HFFc6 (cell line): ENCODE measurements at regions not wholly inside any gene's neighbourhood (a gene's known extent, or its start where the extent isn't known, plus 50 kb on each side); places are given as distances from the start of the nearest gene placed in this dataset.

Source experiments
- DNase-seq: peaks from one replicate; pipeline ENCODE4 v3.0.0-alpha.2; 2018
- H3K27ac Mint-ChIP-seq: 2 replicates; pipeline ENCODE4 v1.8.0; 2020; ENCODE audit warnings: mild to moderate bottlenecking, mixed read lengths
- H3K27me3 Mint-ChIP-seq: 2 replicates; pipeline ENCODE4 v1.8.0; 2021; ENCODE audit warnings: mild to moderate bottlenecking, moderate library complexity, mixed read lengths; ENCODE audit not compliant: insufficient read depth
- H3K36me3 Mint-ChIP-seq: 2 replicates; pipeline ENCODE4 v1.8.0; 2021; ENCODE audit warnings: low read depth, mixed read lengths
- H3K4me1 Mint-ChIP-seq: 2 replicates; pipeline ENCODE4 v1.8.0; 2020; ENCODE audit warnings: low read depth, mixed read lengths
- H3K4me3 Mint-ChIP-seq: 2 replicates; pipeline ENCODE4 v1.8.0; 2020; ENCODE audit warnings: mild to moderate bottlenecking, moderate library complexity, mixed read lengths
- H3K9me3 Mint-ChIP-seq: 2 replicates; pipeline ENCODE4 v1.8.0; 2020; ENCODE audit warnings: mild to moderate bottlenecking, mixed read lengths
- CTCF ChIP-seq: fragments of 200-600 bp; sonication (generic); IDR thresholded peaks from 2 replicates; pipeline ENCODE4 v1.5.0; 2021; ENCODE audit warnings: antibody characterized with exemption, mild to moderate bottlenecking

- DNase-seq = no peak
- Mint-ChIP-seq H3K4me1 (no peaks in the 10 kb centered on the region), H3K27ac (no peak overlapping the region), H3K4me3 (no peak overlapping the region), H3K9me3 (no peaks in the 10 kb centered on the region), H3K36me3 (no peaks in the 10 kb centered on the region), H3K27me3 (peaks cover 48% of the 10 kb centered on the region)
- no peak for TF ChIP-seq CTCF
These were observed 161.1 kb downstream of the NUP210 start for GRCh38 chr3:13258986-13259514.

- no peak overlapping the region for H3K27ac Mint-ChIP-seq
- no peak for TF ChIP-seq CTCF
These were observed 161.8 kb downstream of the NUP210 start for GRCh38 chr3:13258280-13258679.

GRCh38 chr3:13257666-13258065 lies 162.5 kb downstream of the NUP210 start:
- Mint-ChIP-seq H3K4me1 (no peaks in the 10 kb centered on the region), H3K27ac (no peak overlapping the region), H3K36me3 (no peaks in the 10 kb centered on the region), H3K4me3 (no peak overlapping the region), H3K27me3 (peaks cover 48% of the 10 kb centered on the region), H3K9me3 (no peaks in the 10 kb centered on the region)
- no peak for TF ChIP-seq CTCF
- DNase-seq = no peak

More at GRCh38 chr3:13258280-13258679, 161.8 kb downstream of the NUP210 start:
- no peak for DNase-seq
- peaks cover 48% of the 10 kb centered on the region for H3K27me3 Mint-ChIP-seq
- H3K36me3 Mint-ChIP-seq = no peaks in the 10 kb centered on the region
- no peaks in the 10 kb centered on the region for H3K9me3 Mint-ChIP-seq
- no peaks in the 10 kb centered on the region for H3K4me1 Mint-ChIP-seq
- H3K4me3 Mint-ChIP-seq = no peak overlapping the region

GRCh38 chr3:13256845-13257244 lies 163.3 kb downstream of the NUP210 start:
- Mint-ChIP-seq H3K4me1 (no peaks in the 10 kb centered on the region), H3K4me3 (no peak overlapping the region), H3K27me3 (peaks cover 54% of the 10 kb centered on the region), H3K36me3 (no peaks in the 10 kb centered on the region), H3K9me3 (no peaks in the 10 kb centered on the region), H3K27ac (no peak overlapping the region)
- no peak for DNase-seq
- TF ChIP-seq CTCF = no peak

- Mint-ChIP-seq H3K27ac (no peak overlapping the region), H3K27me3 (peaks cover 50% of the 10 kb centered on the region), H3K4me3 (no peak overlapping the region), H3K9me3 (no peaks in the 10 kb centered on the region), H3K4me1 (no peaks in the 10 kb centered on the region), H3K36me3 (no peaks in the 10 kb centered on the region)
- no peak for TF ChIP-seq CTCF
- no peak for DNase-seq
These were observed 165.8 kb downstream of the NUP210 start for GRCh38 chr3:13254028-13254951.
